Stimulated activated naive CD8-positive, alpha-beta T cell treated with anti-CD3 and anti-CD28 coated beads, Interleukin-15, Interleukin-2, amounts not matched to agents 100 U/mL and 50 U/mL, for 24 hours (primary cell): ENCODE measurements at regions not wholly inside any gene's neighbourhood (a gene's known extent, or its start where the extent isn't known, plus 50 kb on each side); places are given as distances from the start of the nearest gene placed in this dataset.

Source experiments
- ATAC-seq: fragments of 150-1000 bp; cut with Tn5 transposase; one replicate; pipeline ENCODE4 v1.10.0; 2021
- DNase-seq: peaks from one replicate; pipeline ENCODE4 v3.0.0; 2021

GRCh38 chr13:112124141-112124540 is 57.2 kb downstream of the SOX1 start:
- DNase-seq (no peak), ATAC-seq (no peak)

GRCh38 chr13:112127564-112128330 is 60.8 kb downstream of the SOX1 start:
- no peak for ATAC-seq

GRCh38 chr13:112128331-112128610 is 61.3 kb downstream of the SOX1 start:
- ATAC-seq, result no peak
- DNase-seq, result no peak

More at GRCh38 chr13:112127564-112128330, 60.8 kb downstream of the SOX1 start:
- DNase-seq, result no peak

GRCh38 chr13:112130418-112130817 is 63.5 kb downstream of the SOX1 start:
- ATAC-seq (no peak), DNase-seq (no peak)

GRCh38 chr13:112131081-112131712 is 64.2 kb downstream of the SOX1 start:
- no peak for DNase-seq
- ATAC-seq, result no peak

- DNase-seq (no peak), ATAC-seq (no peak)
These were observed 64.8 kb downstream of the SOX1 start for GRCh38 chr13:112131713-112132113.

GRCh38 chr13:112132142-112132541 is 65.2 kb downstream of the SOX1 start:
- ATAC-seq, result no peak

GRCh38 chr13:112132619-112133018 is 65.7 kb downstream of the SOX1 start:
- DNase-seq (no peak), ATAC-seq (no peak)

More at GRCh38 chr13:112132142-112132541, 65.2 kb downstream of the SOX1 start:
- no peak for DNase-seq

GRCh38 chr13:112133499-112134390 is 66.8 kb downstream of the SOX1 start:
- DNase-seq (no peak), ATAC-seq (no peak)

GRCh38 chr13:112134391-112135075 is 67.6 kb downstream of the SOX1 start:
- DNase-seq (no peak), ATAC-seq (no peak)

GRCh38 chr13:112136095-112136494 is 69.1 kb downstream of the SOX1 start:
- DNase-seq (no peak), ATAC-seq (no peak)

GRCh38 chr13:112137144-112137543 is 70.2 kb downstream of the SOX1 start:
- DNase-seq (no peak), ATAC-seq (no peak)

GRCh38 chr13:112140366-112140765 is 73.4 kb downstream of the SOX1 start:
- ATAC-seq (no peak), DNase-seq (no peak)

- ATAC-seq (no peak), DNase-seq (no peak)
These were observed 74.9 kb downstream of the SOX1 start for GRCh38 chr13:112141643-112142400.

- ATAC-seq (no peak), DNase-seq (no peak)
These were observed 75.5 kb downstream of the SOX1 start for GRCh38 chr13:112142401-112142930.

GRCh38 chr13:112143046-112143752 is 76.2 kb downstream of the SOX1 start:
- ATAC-seq (no peak), DNase-seq (no peak)

GRCh38 chr13:112143753-112144615 is 77.0 kb downstream of the SOX1 start:
- DNase-seq (no peak), ATAC-seq (no peak)

GRCh38 chr13:112144616-112145550 is 77.9 kb downstream of the SOX1 start:
- DNase-seq, result no peak

More at GRCh38 chr13:112144616-112145550, 77.9 kb downstream of the SOX1 start:
- ATAC-seq, result no peak
